ENCODE measurements at regions not wholly inside any gene's neighbourhood (a gene's known extent, or its start where the extent isn't known, plus 50 kb on each side); places are given as distances from the start of the nearest gene placed in this dataset.

- H4K20me1 ChIP-seq (ENCODE audit: insufficient read depth) = no peaks in the 10 kb centered on the region
- H3K79me2 ChIP-seq (replicated peaks; ENCODE audit: insufficient read depth, low read length) = no peaks in the 10 kb centered on the region
- no peaks in the 10 kb centered on the region for H3F3A ChIP-seq (ENCODE audit: insufficient read depth, low read length, poor library complexity, severe bottlenecking)
- TF ChIP-seq MXI1 (conservative IDR thresholded peaks at IDR 0.05; ENCODE audit: poor library complexity, severe bottlenecking) (no peak), SMC3 (conservative IDR thresholded peaks at IDR 0.05; ENCODE audit: poor library complexity) (no peak), RAD21 (conservative IDR thresholded peaks at IDR 0.05) (no peak), EZH2 (IDR thresholded peaks at IDR 0.05; ENCODE audit: borderline replicate concordance, insufficient read depth, low read length, poor library complexity, severe bottlenecking) (no peak), CTCF (IDR thresholded peaks at IDR 0.05; ENCODE audit: poor library complexity, severe bottlenecking) (no peak), REST (IDR thresholded peaks at IDR 0.05; ENCODE audit: borderline replicate concordance) (no peak), EP300 (conservative IDR thresholded peaks at IDR 0.05; ENCODE audit: poor library complexity, severe bottlenecking) (no peak), TAF1 (IDR thresholded peaks at IDR 0.05; ENCODE audit: low read depth) (no peak), POLR2AphosphoS5 (IDR thresholded peaks at IDR 0.05) (no peak)
- no peaks in the 10 kb centered on the region for H3K27me3 ChIP-seq (ENCODE audit: insufficient read depth, low read depth, low read length)
- H3K4me2 ChIP-seq (ENCODE audit: low read length) = no peak overlapping the region
- H3K9ac ChIP-seq (ENCODE audit: low read length) = no peak overlapping the region
- H3K27ac ChIP-seq (ENCODE audit: low read length) = no peak overlapping the region
- H2AFZ ChIP-seq (ENCODE audit: low read depth, low read length) = no peak overlapping the region
- H3K36me3 ChIP-seq (ENCODE audit: insufficient read depth, low read length) = no peaks in the 10 kb centered on the region
- no peak overlapping the region for H3K4me3 ChIP-seq (ENCODE audit: low read length)
- no peaks in the 10 kb centered on the region for H3K9me2 ChIP-seq (ENCODE audit: insufficient read depth, low read length)
- H3K9me3 ChIP-seq (ENCODE audit: low read length) = no peaks in the 10 kb centered on the region
Measured at GRCh38 chr10:22767859-22768258, 53.5 kb upstream of the PIP4K2A start.

- no peak overlapping the region for H3K9ac ChIP-seq (ENCODE audit: low read length)
- H3K4me2 ChIP-seq (ENCODE audit: low read length) = no peak overlapping the region
- no peaks in the 10 kb centered on the region for H4K20me1 ChIP-seq (ENCODE audit: insufficient read depth)
- no peak for TF ChIP-seq EZH2 (IDR thresholded peaks at IDR 0.05; ENCODE audit: borderline replicate concordance, insufficient read depth, low read length, poor library complexity, severe bottlenecking)
- TF ChIP-seq RAD21 (conservative IDR thresholded peaks at IDR 0.05) = no peak
- TF ChIP-seq POLR2AphosphoS5 (IDR thresholded peaks at IDR 0.05) = no peak
- no peak for TF ChIP-seq TAF1 (IDR thresholded peaks at IDR 0.05; ENCODE audit: low read depth)
- no peak for TF ChIP-seq SMC3 (conservative IDR thresholded peaks at IDR 0.05; ENCODE audit: poor library complexity)
- TF ChIP-seq EP300 (conservative IDR thresholded peaks at IDR 0.05; ENCODE audit: poor library complexity, severe bottlenecking) = no peak
- no peak for TF ChIP-seq CTCF (IDR thresholded peaks at IDR 0.05; ENCODE audit: poor library complexity, severe bottlenecking)
- TF ChIP-seq MXI1 (conservative IDR thresholded peaks at IDR 0.05; ENCODE audit: poor library complexity, severe bottlenecking) = no peak
- TF ChIP-seq REST (IDR thresholded peaks at IDR 0.05; ENCODE audit: borderline replicate concordance) = no peak
- no peaks in the 10 kb centered on the region for H3K9me3 ChIP-seq (ENCODE audit: low read length)
- no peaks in the 10 kb centered on the region for H3F3A ChIP-seq (ENCODE audit: insufficient read depth, low read length, poor library complexity, severe bottlenecking)
- H3K36me3 ChIP-seq (ENCODE audit: insufficient read depth, low read length) = no peaks in the 10 kb centered on the region
- H2AFZ ChIP-seq (ENCODE audit: low read depth, low read length) = no peak overlapping the region
- no peaks in the 10 kb centered on the region for H3K27me3 ChIP-seq (ENCODE audit: insufficient read depth, low read depth, low read length)
- H3K9me2 ChIP-seq (ENCODE audit: insufficient read depth, low read length) = no peaks in the 10 kb centered on the region
- H3K79me2 ChIP-seq (replicated peaks; ENCODE audit: insufficient read depth, low read length) = no peaks in the 10 kb centered on the region
- no peak overlapping the region for H3K27ac ChIP-seq (ENCODE audit: low read length)
- no peak overlapping the region for H3K4me3 ChIP-seq (ENCODE audit: low read length)
Measured at GRCh38 chr10:22766693-22767092, 52.3 kb upstream of the PIP4K2A start.
